ENCODE measurements at regions not wholly inside any gene's neighbourhood (a gene's known extent, or its start where the extent isn't known, plus 50 kb on each side); places are given as distances from the start of the nearest gene placed in this dataset.

DNA sequence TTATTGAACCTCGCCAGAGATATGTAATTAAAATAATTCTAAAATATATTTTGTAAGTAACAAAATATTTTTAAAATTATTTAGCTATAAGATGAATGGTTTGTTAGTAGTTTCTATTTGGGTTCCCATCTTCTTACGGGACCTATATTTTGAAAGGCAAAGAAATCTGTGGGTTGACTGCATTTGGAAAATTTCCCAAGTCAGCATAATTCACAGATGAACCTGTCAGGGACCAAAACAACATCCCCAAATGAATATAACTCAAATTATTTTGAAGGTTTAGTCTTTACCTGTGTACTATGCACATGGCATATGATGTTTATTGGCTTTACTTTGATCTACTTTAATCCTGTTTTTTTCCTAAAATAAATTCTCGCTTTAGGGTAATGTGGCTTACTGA, 607.4 kb upstream of the JAG1 start:
- Histone ChIP-seq H3K4me3 (ENCODE audit: low read length) (no peak overlapping the region), H2AFZ (ENCODE audit: low read depth, low read length) (no peak overlapping the region), H3K9ac (ENCODE audit: low read length) (no peak overlapping the region), H4K20me1 (ENCODE audit: insufficient read depth, low read length) (no peaks in the 10 kb centered on the region), H3K36me3 (replicated peaks; ENCODE audit: low read depth, low read length) (no peaks in the 10 kb centered on the region), H3K4me1 (ENCODE audit: low read length) (no peaks in the 10 kb centered on the region), H3K27me3 (ENCODE audit: low read depth, low read length) (peaks cover 10% of the 10 kb centered on the region), H3K79me2 (ENCODE audit: low read length) (no peaks in the 10 kb centered on the region), H3K27ac (ENCODE audit: low read length) (no peak overlapping the region), H3K9me3 (ENCODE audit: insufficient read depth, low read length) (no peaks in the 10 kb centered on the region), H3K4me2 (ENCODE audit: low read length) (no peak overlapping the region)
- TF ChIP-seq EZH2phosphoT487 (IDR thresholded peaks at IDR 0.05; ENCODE audit: low read depth) = no peak
- no peak for TF ChIP-seq CTCF (IDR thresholded peaks at IDR 0.05; ENCODE audit: low read depth, low read length)

DNA sequence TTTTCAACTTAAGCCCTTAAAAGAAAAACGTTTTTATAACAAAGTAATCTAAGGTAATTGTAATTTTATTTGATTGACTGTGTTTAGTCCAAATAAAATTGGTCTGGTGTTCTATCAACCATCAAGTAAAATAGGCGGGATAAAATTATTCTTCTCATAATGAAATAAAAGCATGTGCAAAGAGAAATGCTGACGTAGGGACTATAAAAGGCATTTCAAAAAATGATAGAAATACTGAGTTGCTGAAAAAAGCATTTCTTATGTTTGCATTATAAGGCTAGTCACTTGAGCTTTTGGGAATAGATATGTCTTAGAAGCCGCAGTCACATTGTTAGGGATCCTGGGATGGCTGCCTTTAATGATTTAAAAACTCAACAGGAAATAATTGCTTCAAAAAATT, 608.0 kb upstream of the JAG1 start:
- Histone ChIP-seq H3K4me1 (ENCODE audit: low read length) (no peaks in the 10 kb centered on the region), H3K27me3 (ENCODE audit: low read depth, low read length) (peaks cover 10% of the 10 kb centered on the region), H3K9me3 (ENCODE audit: insufficient read depth, low read length) (no peaks in the 10 kb centered on the region), H3K36me3 (replicated peaks; ENCODE audit: low read depth, low read length) (no peaks in the 10 kb centered on the region), H3K27ac (ENCODE audit: low read length) (no peak overlapping the region), H3K4me2 (ENCODE audit: low read length) (no peak overlapping the region), H3K79me2 (ENCODE audit: low read length) (no peaks in the 10 kb centered on the region), H4K20me1 (ENCODE audit: insufficient read depth, low read length) (no peaks in the 10 kb centered on the region), H3K4me3 (ENCODE audit: low read length) (no peak overlapping the region), H3K9ac (ENCODE audit: low read length) (no peak overlapping the region), H2AFZ (ENCODE audit: low read depth, low read length) (no peak overlapping the region)
- TF ChIP-seq CTCF (IDR thresholded peaks at IDR 0.05; ENCODE audit: low read depth, low read length) (no peak), EZH2phosphoT487 (IDR thresholded peaks at IDR 0.05; ENCODE audit: low read depth) (no peak)

GRCh38 chr20:11287126-11287525, 613.3 kb upstream of the JAG1 start:
- H3K36me3 ChIP-seq (replicated peaks; ENCODE audit: low read depth, low read length) = no peaks in the 10 kb centered on the region
- peaks cover 4% of the 10 kb centered on the region; the same call in 1 of the 2 replicates for H3K27me3 ChIP-seq (ENCODE audit: low read depth, low read length)
- H3K4me3 ChIP-seq (ENCODE audit: low read length) = no peak overlapping the region
- no peak overlapping the region for H3K4me2 ChIP-seq (ENCODE audit: low read length)
- no peaks in the 10 kb centered on the region for H3K9me3 ChIP-seq (ENCODE audit: insufficient read depth, low read length)
- no peaks in the 10 kb centered on the region for H4K20me1 ChIP-seq (ENCODE audit: insufficient read depth, low read length)
- no peaks in the 10 kb centered on the region for H3K79me2 ChIP-seq (ENCODE audit: low read length)
- no peak overlapping the region for H3K9ac ChIP-seq (ENCODE audit: low read length)
- no peak overlapping the region for H2AFZ ChIP-seq (ENCODE audit: low read depth, low read length)
- H3K4me1 ChIP-seq (ENCODE audit: low read length) = no peaks in the 10 kb centered on the region
- no peak for TF ChIP-seq EZH2phosphoT487 (IDR thresholded peaks at IDR 0.05; ENCODE audit: low read depth)
- no peak for TF ChIP-seq CTCF (IDR thresholded peaks at IDR 0.05; ENCODE audit: low read depth, low read length)
- H3K27ac ChIP-seq (ENCODE audit: low read length) = no peak overlapping the region

DNA sequence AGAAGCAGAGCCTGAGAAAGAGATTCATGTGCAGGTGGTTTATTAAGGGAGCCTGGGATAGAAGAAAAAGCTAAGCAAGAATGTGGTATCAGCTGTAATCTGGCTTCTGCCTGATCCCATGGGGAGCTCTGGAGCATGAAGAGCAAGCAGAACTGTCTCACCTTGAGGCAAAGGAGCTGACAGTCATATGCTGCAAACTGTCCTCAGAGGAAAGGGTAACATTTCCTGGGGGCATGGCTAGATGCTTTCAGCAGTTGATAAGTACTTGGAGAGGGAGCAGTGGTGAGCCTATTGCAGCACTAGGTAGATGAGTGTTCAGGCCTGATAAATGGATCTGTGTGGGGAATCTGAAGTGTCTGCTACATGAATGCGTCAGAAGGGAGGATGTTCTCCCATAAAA, 621.5 kb upstream of the BTBD3 start:
- no peaks in the 10 kb centered on the region for H3K4me1 ChIP-seq (ENCODE audit: low read length)
- H3K79me2 ChIP-seq (ENCODE audit: low read length) = no peaks in the 10 kb centered on the region
- no peak overlapping the region for H3K4me3 ChIP-seq (ENCODE audit: low read length)
- no peaks in the 10 kb centered on the region for H4K20me1 ChIP-seq (ENCODE audit: insufficient read depth, low read length)
- H3K9me3 ChIP-seq (ENCODE audit: insufficient read depth, low read length) = no peaks in the 10 kb centered on the region
- no peaks in the 10 kb centered on the region for H3K36me3 ChIP-seq (replicated peaks; ENCODE audit: low read depth, low read length)
- no peak overlapping the region for H3K27ac ChIP-seq (ENCODE audit: low read length)
- no peak overlapping the region for H3K9ac ChIP-seq (ENCODE audit: low read length)
- TF ChIP-seq EZH2phosphoT487 (IDR thresholded peaks at IDR 0.05; ENCODE audit: low read depth) (no peak), CTCF (IDR thresholded peaks at IDR 0.05; ENCODE audit: low read depth, low read length) (no peak)
- H3K27me3 ChIP-seq (ENCODE audit: low read depth, low read length) = no peaks in the 10 kb centered on the region
- no peak overlapping the region for H2AFZ ChIP-seq (ENCODE audit: low read depth, low read length)
- no peak overlapping the region for H3K4me2 ChIP-seq (ENCODE audit: low read length)

Measured in OCI-LY3 (cell line).